Esophagus squamous epithelium (tissue), 4 donors: ENCODE measurements at regions not wholly inside any gene's neighbourhood (a gene's known extent, or its start where the extent isn't known, plus 50 kb on each side); places are given as distances from the start of the nearest gene placed in this dataset.

ENCODE experiments used
- POLR2A ChIP-seq, 4 donors: fragments of 450-650 bp; IDR thresholded peaks; one replicate each; pipeline ENCODE4 v1.6.1; 2017; ENCODE audit warnings: antibody characterized with exemption in 4 of 4, mild to moderate bottlenecking in 4 of 4, moderate library complexity in 3 of 4
- TF ChIP-seq, protein P1 (sequence below), 6 experiments: fragments of 450-650 bp in 4 of 6; fragments of 200-600 bp in 2 of 6; sonication (generic) in 2 of 6; IDR thresholded peaks; one replicate each; pipeline ENCODE4 v1.5.1; 2016 to 2019; ENCODE audit warnings: antibody characterized with exemption in 6 of 6, mild to moderate bottlenecking in 4 of 6, moderate library complexity in 4 of 6

GRCh38 chr15:37679627-37680026 is 254.8 kb upstream of the TMCO5A start:
- TF ChIP-seq, protein P1, sequence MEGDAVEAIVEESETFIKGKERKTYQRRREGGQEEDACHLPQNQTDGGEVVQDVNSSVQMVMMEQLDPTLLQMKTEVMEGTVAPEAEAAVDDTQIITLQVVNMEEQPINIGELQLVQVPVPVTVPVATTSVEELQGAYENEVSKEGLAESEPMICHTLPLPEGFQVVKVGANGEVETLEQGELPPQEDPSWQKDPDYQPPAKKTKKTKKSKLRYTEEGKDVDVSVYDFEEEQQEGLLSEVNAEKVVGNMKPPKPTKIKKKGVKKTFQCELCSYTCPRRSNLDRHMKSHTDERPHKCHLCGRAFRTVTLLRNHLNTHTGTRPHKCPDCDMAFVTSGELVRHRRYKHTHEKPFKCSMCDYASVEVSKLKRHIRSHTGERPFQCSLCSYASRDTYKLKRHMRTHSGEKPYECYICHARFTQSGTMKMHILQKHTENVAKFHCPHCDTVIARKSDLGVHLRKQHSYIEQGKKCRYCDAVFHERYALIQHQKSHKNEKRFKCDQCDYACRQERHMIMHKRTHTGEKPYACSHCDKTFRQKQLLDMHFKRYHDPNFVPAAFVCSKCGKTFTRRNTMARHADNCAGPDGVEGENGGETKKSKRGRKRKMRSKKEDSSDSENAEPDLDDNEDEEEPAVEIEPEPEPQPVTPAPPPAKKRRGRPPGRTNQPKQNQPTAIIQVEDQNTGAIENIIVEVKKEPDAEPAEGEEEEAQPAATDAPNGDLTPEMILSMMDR (IDR thresholded peaks at IDR 0.05): no peak
- no peak for TF ChIP-seq POLR2A (IDR thresholded peaks at IDR 0.05)
